HG03025 (cell line): ENCODE measurements at regions not wholly inside any gene's neighbourhood (a gene's known extent, or its start where the extent isn't known, plus 50 kb on each side); places are given as distances from the start of the nearest gene placed in this dataset.
"Not testable (repeated sequence)": the region's sequence is repeated elsewhere in the genome, so short reads cannot be mapped to it uniquely, and the experiment has no call there.

Experiments
- ATAC-seq: cut with Tn5 transposase; IDR thresholded peaks from one replicate; pipeline ENCODE4 v1.9.1; 2021; ENCODE audit warnings: mild to moderate bottlenecking, moderate library complexity; ENCODE audit not compliant: unreplicated experiment, low FRiP score

GRCh38 chr20:24830649-24831048, 118.4 kb upstream of the CST7 start:
- no peak for ATAC-seq

- no peak for ATAC-seq
These were observed 117.8 kb upstream of the CST7 start for GRCh38 chr20:24831232-24831631.

- ATAC-seq, result no peak
These were observed 116.6 kb upstream of the CST7 start for GRCh38 chr20:24832518-24832917.

GRCh38 chr20:24833592-24833991, 115.5 kb upstream of the CST7 start:
- no peak for ATAC-seq

GRCh38 chr20:24834310-24834709, 114.8 kb upstream of the CST7 start:
- ATAC-seq, result no peak

- ATAC-seq, result no peak
These were observed 113.9 kb upstream of the CST7 start for GRCh38 chr20:24835195-24835594.

- no peak for ATAC-seq
These were observed 113.0 kb upstream of the CST7 start for GRCh38 chr20:24836041-24836533.

GRCh38 chr20:24836661-24837299, 112.3 kb upstream of the CST7 start:
- ATAC-seq, result no peak

- ATAC-seq, result no peak
These were observed 111.2 kb upstream of the CST7 start for GRCh38 chr20:24837781-24838450.

- ATAC-seq, result no peak
These were observed 110.2 kb upstream of the CST7 start for GRCh38 chr20:24838546-24839535.

- no peak for ATAC-seq
These were observed 108.9 kb upstream of the CST7 start for GRCh38 chr20:24840121-24840713.

GRCh38 chr20:24842274-24842917, 106.7 kb upstream of the CST7 start:
- no peak for ATAC-seq

- peak; percentile 89 for ATAC-seq
These were observed 106.0 kb upstream of the CST7 start for GRCh38 chr20:24842918-24843715.

- ATAC-seq, result no peak
These were observed 98.9 kb upstream of the CST7 start for GRCh38 chr20:24850176-24850575.

GRCh38 chr20:24851346-24852019, 97.6 kb upstream of the CST7 start:
- no peak for ATAC-seq

- no peak for ATAC-seq
These were observed 95.2 kb upstream of the CST7 start for GRCh38 chr20:24853916-24854315.

GRCh38 chr20:24855848-24856247, 93.2 kb upstream of the CST7 start:
- no peak for ATAC-seq

- not testable (repeated sequence) for ATAC-seq
These were observed 90.6 kb upstream of the CST7 start for GRCh38 chr20:24858500-24858899.

- no peak for ATAC-seq
These were observed 89.5 kb upstream of the CST7 start for GRCh38 chr20:24859539-24859938.
